Suprapubic skin (tissue), 4 donors: ENCODE measurements at regions not wholly inside any gene's neighbourhood (a gene's known extent, or its start where the extent isn't known, plus 50 kb on each side); places are given as distances from the start of the nearest gene placed in this dataset.

Experiments used
- POLR2A ChIP-seq, 2 donors: fragments of 450-650 bp; IDR thresholded peaks; one replicate each; pipeline ENCODE4 v1.6.1; 2017; ENCODE audit warnings: antibody characterized with exemption in 2 of 2, mild to moderate bottlenecking in 2 of 2, moderate library complexity in 2 of 2
- POLR2AphosphoS5 ChIP-seq, 3 donors: sonication (generic); formaldehyde crosslinking; IDR thresholded peaks; one replicate each; pipeline ENCODE4 v1.6.1; 2017; ENCODE audit warnings: antibody characterized with exemption in 3 of 3
- TF ChIP-seq, protein P1 (sequence below), 2 donors: fragments of 200-600 bp in 1 of 2; fragments of 450-650 bp in 1 of 2; sonication (generic) in 1 of 2; IDR thresholded peaks; one replicate each; pipeline ENCODE4 v1.5.1; 2016 to 2019; ENCODE audit warnings: antibody characterized with exemption in 2 of 2, mild to moderate bottlenecking in 1 of 2, moderate library complexity in 1 of 2

DNA sequence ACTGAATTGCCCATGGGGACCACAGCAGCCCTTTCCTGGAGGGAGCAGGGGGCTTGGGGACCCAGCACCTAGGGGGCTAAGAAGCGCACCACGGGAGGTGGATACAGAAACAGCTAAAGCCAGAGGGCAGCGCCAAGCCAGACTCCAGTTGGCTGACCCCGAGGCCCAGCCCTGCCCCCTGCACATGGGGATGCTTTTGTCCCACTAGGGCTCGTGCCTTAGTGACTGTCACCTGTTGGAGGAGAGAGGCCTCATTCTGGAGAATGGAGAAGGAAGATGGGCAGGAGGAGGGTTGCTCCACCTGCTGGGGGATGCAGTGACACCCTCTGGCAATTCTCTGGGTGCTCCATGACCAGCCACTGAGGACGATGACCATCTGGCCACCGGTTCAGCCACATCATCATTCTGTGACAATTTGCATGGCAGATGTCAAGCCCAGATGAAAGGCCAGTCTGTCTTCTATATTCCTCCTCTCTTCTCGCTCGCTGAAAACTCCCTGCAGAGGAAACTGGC is 167.8 kb upstream of the TLE3 start:
- TF ChIP-seq, protein P1, sequence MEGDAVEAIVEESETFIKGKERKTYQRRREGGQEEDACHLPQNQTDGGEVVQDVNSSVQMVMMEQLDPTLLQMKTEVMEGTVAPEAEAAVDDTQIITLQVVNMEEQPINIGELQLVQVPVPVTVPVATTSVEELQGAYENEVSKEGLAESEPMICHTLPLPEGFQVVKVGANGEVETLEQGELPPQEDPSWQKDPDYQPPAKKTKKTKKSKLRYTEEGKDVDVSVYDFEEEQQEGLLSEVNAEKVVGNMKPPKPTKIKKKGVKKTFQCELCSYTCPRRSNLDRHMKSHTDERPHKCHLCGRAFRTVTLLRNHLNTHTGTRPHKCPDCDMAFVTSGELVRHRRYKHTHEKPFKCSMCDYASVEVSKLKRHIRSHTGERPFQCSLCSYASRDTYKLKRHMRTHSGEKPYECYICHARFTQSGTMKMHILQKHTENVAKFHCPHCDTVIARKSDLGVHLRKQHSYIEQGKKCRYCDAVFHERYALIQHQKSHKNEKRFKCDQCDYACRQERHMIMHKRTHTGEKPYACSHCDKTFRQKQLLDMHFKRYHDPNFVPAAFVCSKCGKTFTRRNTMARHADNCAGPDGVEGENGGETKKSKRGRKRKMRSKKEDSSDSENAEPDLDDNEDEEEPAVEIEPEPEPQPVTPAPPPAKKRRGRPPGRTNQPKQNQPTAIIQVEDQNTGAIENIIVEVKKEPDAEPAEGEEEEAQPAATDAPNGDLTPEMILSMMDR (IDR thresholded peaks at IDR 0.05): no peak
- TF ChIP-seq POLR2AphosphoS5 (IDR thresholded peaks at IDR 0.05) (no peak), POLR2A (IDR thresholded peaks at IDR 0.05) (no peak)
